Fibroblast of skin of right biceps (primary cell): ENCODE measurements at regions not wholly inside any gene's neighbourhood (a gene's known extent, or its start where the extent isn't known, plus 50 kb on each side); places are given as distances from the start of the nearest gene placed in this dataset.
A peak's percentile ranks its signal among the peaks of the same experiment; 100 is the strongest.
"Not testable (repeated sequence)": the region's sequence is repeated elsewhere in the genome, so short reads cannot be mapped to it uniquely, and the experiment has no call there.

Experiments
- DNase-seq: peaks from one replicate; pipeline ENCODE4 v3.0.0-alpha.2; 2013

DNA sequence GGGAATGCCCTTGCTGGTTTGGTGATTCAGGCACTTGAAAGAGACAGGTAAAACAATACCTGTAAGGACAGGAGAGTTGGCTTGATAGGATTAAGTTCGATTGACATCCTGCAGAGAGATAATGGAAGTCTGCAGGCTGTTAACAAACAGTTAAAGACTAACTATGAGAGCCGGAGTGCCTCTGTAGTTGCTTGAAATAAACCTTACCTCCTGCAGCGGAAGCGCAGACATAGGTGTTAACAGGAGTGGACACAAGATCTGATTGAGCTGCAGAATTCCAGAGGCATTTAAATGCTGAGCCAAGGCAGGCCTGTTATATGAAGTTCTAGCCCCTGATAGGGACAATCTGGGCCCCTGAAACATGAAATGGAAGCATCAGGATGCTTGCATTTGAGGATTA is 416.7 kb upstream of the MAOA start:
- DNase-seq, result no peak

GRCh38 chrX:43255596-43255995 is 400.5 kb upstream of the MAOA start:
- DNase-seq, result no peak

- DNase-seq, result no peak
These were observed 389.6 kb upstream of the MAOA start for GRCh38 chrX:43266487-43266886.

GRCh38 chrX:43267652-43268051 is 388.4 kb upstream of the MAOA start:
- no peak for DNase-seq

GRCh38 chrX:43269201-43269600 is 386.9 kb upstream of the MAOA start:
- peak; percentile 15 for DNase-seq

DNA sequence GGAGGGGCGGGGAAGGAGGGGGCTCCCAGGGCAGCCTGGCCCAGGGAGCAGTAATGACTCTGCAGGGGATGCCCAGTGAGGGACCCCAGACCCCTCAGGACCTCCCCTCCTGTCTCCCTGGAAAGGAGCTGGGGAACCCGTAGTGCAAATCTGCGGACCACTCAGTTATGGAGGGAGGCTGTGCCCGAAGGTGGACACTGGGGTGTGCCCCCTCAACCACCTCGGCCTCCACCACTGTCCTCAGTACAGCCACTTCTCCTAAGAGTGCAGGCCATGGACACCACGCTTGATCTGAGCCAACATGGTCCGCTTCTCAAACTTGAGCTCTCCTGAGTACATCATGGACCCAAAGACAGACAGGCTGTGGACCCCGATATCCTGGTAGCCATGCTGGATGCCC is 378.2 kb upstream of the MAOA start:
- DNase-seq, result no peak

GRCh38 chrX:43278440-43278839 is 377.7 kb upstream of the MAOA start:
- no peak for DNase-seq

DNA sequence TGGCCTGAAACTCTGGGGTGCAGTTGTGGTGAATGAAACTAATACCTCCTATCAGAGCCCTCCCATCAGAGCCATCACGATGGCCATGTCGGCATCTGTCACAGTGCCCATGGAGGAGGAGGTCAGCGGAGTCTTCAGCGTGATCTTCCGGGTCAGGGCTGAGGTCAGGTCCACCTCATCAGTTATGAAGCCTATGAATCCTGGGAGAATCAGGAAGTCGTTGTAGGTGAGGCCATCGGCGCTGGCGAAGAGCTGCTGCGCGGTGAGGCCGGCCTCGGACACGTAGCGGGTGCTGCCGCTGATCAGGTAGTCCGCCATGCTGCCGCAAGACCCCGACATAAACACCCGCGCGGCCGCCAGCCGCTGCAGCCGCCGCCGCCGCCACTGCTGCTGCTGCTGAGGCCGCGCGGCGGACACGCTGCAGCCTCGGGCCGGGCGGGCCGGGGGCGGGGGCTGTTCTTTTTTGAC is 376.7 kb upstream of the MAOA start:
- DNase-seq, result no peak

- DNase-seq, result no peak
These were observed 372.9 kb upstream of the MAOA start for GRCh38 chrX:43283187-43283586.

- not testable (repeated sequence) for DNase-seq
These were observed 344.5 kb upstream of the MAOA start for GRCh38 chrX:43311625-43312024.

DNA sequence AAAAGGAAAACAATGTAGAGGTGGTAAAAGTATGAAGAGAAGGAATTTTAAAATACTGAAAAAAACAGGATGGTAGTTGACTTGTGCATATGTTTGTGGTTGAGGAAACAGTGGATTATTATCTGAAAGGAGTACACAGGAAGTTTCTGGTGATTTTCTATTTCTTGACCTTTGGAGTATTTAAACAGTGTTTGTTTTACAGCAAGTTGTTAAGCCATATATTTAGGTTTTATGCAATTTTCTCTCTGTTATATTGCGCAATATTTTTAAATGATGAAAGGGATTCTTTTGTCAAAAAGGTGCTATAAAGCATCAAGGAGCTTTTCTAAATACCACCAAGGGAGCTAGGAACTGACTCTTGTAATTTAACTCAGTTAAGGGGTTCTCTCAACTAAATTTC is 343.1 kb upstream of the MAOA start:
- DNase-seq, result no peak

GRCh38 chrX:43314525-43314924 is 341.6 kb upstream of the MAOA start:
- no peak for DNase-seq

- DNase-seq, result no peak
These were observed 340.5 kb upstream of the MAOA start for GRCh38 chrX:43315622-43316021.

DNA sequence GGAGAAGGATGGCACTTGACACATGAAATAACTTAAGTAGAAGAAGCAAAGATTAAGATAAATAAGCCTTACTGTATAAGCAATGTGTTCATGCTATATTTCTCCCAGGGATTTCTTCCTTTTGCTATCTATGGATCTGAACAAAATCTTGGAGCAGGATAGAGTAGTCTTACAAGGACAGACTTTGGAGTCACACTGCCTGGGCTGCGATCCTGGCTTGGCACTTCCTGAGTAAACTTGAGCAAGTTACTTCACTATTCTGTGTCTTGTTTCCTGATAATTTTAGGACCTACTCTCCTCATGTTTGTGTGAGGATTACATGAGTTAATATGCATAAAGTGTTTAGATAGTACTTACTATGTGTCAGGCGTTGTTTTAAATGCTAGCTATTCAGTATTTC is 340.0 kb upstream of the MAOA start:
- DNase-seq, result no peak

GRCh38 chrX:43317378-43317777 is 338.7 kb upstream of the MAOA start:
- no peak for DNase-seq

- DNase-seq, result no peak
These were observed 327.6 kb upstream of the MAOA start for GRCh38 chrX:43328358-43328946.

- DNase-seq, result no peak
These were observed 322.6 kb upstream of the MAOA start for GRCh38 chrX:43333543-43333942.

DNA sequence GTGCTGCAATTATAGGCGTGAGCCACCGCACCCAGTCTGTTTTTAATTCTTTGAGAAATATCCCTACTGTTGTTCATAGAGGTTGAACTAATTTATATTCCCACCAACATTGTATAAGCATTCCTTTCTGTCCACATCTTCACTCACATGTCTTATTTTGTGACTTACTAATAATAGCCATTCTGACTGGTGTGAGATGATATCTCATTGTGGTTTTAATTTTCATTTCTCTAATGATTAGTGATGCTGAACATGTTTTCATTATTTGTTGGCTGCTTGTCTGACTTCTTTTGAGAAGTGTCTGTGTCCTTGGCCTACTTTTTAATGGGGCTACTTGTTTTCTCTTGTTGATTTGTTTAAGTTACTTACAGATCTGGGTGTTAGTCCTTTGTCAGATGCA is 310.9 kb upstream of the MAOA start:
- no peak for DNase-seq

GRCh38 chrX:43349363-43349762 is 306.7 kb upstream of the MAOA start:
- DNase-seq, result peak; percentile 9

- no peak for DNase-seq
These were observed 305.2 kb upstream of the MAOA start for GRCh38 chrX:43350935-43351334.

DNA sequence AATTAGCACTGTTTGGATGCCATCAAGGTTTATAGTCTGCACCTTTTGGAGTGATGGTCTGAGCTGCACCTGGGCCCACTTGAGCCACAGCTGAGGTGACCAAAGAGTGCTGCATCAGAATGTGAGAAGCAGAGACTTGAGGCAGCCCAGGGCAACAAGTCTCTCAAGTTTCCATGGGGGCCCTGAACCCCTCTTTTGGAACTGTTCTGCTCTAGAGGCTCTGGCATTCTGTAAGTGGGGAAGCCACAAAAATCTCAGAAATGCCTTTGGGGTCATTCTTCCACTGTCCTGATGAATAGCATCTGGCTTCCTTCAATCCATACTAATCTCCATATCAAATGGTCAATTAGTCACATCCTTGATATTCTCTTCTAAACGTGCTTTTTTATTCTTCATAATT is 298.4 kb upstream of the MAOA start:
- DNase-seq, result peak; percentile 0

- DNase-seq, result no peak
These were observed 283.1 kb upstream of the MAOA start for GRCh38 chrX:43373032-43373431.

GRCh38 chrX:43375136-43375535 is 281.0 kb upstream of the MAOA start:
- DNase-seq, result no peak

DNA sequence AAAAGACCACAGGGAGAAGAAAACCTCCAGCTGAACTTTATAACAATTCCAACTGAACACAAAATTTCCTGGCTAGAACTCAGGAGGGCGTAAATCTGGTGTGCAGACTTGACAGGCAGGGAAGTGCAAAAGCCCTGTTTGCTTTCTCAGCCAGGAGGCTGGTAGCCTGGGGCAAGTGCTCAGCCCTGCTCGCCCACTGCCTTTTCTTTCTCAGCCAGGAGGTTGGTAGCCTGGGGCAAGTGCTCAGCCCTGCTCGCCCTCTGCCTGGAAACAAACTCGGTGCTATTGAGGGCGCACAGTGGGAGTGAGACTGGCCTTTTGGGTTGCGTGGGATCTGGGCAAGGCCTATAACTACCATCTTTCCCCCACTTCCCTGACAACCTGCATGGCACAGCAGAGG is 275.4 kb upstream of the MAOA start:
- DNase-seq, result no peak

GRCh38 chrX:43386875-43387274 is 269.2 kb upstream of the MAOA start:
- DNase-seq, result no peak

DNA sequence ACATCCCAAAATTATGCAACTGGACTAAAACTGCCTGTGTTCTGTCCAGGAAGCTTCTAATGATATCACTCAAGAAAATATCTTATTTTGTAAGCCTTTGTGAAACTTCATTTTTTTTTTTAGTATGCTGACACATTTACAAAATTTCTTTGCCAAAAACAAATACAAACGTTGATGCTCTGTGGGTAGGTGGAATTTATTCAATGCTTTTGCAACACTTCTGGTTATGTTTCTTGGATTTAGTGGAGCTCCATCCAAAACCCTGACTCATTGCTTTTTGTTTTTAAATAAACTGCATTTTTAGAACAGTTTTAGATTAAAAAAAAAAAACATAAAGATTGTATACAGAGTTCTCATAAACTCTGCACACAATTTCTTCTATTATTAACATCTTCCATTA is 250.9 kb upstream of the MAOA start:
- no peak for DNase-seq
